GM12878 (cell line): ENCODE measurements at regions not wholly inside any gene's neighbourhood (a gene's known extent, or its start where the extent isn't known, plus 50 kb on each side); places are given as distances from the start of the nearest gene placed in this dataset.

Experiments
- ATAC-seq: fragments of 200-7000 bp; cut with Tn5 transposase; 3 replicates; pipeline ENCODE4 v1.9.1; 2020; ENCODE audit warnings: mild to moderate bottlenecking, moderate library complexity
- BruUV-seq: library from RNA; stranded (reverse); fragments of 400-500 nt; replicated peaks from 2 replicates; lab custom pipeline; 2021; lab: Mats Ljungman, UMichigan
- CTCF ChIA-PET: fragments of 300-600 bp; sonication (Branson Sonifier 250); formaldehyde crosslinking; extraction: SDS; loops from one replicate; lab custom pipeline; 2021; ENCODE audit warnings: inconsistent platforms; lab: Yijun Ruan, JAX
- POLR2A ChIA-PET: fragments of 350-600 bp; formaldehyde crosslinking; extraction: SDS; loops from one replicate; lab custom pipeline; 2021; ENCODE audit warnings: inconsistent platforms; lab: Charles Lee
- RAD21 ChIA-PET: fragments of 300-600 bp; sonication (Branson Sonifier 250); formaldehyde crosslinking; loops from one replicate; lab custom pipeline; 2023; ENCODE audit warnings: antibody characterized with exemption; ENCODE audit not compliant: unreplicated experiment; lab: Charles Lee
- SMC1A ChIA-PET: fragments of 300-600 bp; sonication (Branson Sonifier 250); formaldehyde crosslinking; loops from one replicate; lab custom pipeline; 2023; ENCODE audit not compliant: unreplicated experiment, uncharacterized antibody; lab: Charles Lee
- DNase-seq: peaks from one replicate; pipeline ENCODE4 v3.0.0-alpha.2; 2011; ENCODE audit warnings: low read depth, low spot score
- FAIRE-seq: peaks from 3 replicates; lab custom pipeline; 2011; peaks lifted over from hg19 to GRCh38; lab: Jason Lieb, UNC
- H2AFZ ChIP-seq: 2 replicates; pipeline ENCODE4 v1.6.0; 2011; ENCODE audit warnings: low read depth, low read length, control low read depth; ENCODE audit not compliant: control insufficient read depth
- H3K27ac ChIP-seq: 2 replicates; pipeline ENCODE4 v1.5.1; 2011; ENCODE audit warnings: control low read depth; ENCODE audit not compliant: control insufficient read depth, insufficient read depth
- H3K27me3 ChIP-seq, 2 experiments: replicated peaks in 1 of 2; 2 replicates each; pipeline versions ENCODE4 v1.6.0 to v1.6.1; 2011; ENCODE audit warnings: low read length in 1 of 2; ENCODE audit not compliant: control insufficient read depth in 2 of 2, insufficient read depth in 2 of 2
- H3K36me3 ChIP-seq, 2 experiments: 2 replicates each; pipeline ENCODE4 v1.5.1; 2011; ENCODE audit warnings: low read length in 1 of 2; ENCODE audit not compliant: control insufficient read depth in 2 of 2, insufficient read depth in 2 of 2
- H3K4me1 ChIP-seq: 2 replicates; pipeline ENCODE4 v1.6.1; 2011; ENCODE audit warnings: mild to moderate bottlenecking, low read length, moderate library complexity, mixed read lengths; ENCODE audit not compliant: control insufficient read depth, insufficient read depth
- H3K4me2 ChIP-seq: 2 replicates; pipeline ENCODE4 v1.6.0; 2011; ENCODE audit warnings: control low read depth; ENCODE audit not compliant: control insufficient read depth, insufficient read depth
- H3K4me3 ChIP-seq: fragments of 200-600 bp; sonication (generic); 2 replicates; pipeline ENCODE4 v1.5.1; 2016
- H3K79me2 ChIP-seq: 2 replicates; pipeline ENCODE4 v1.6.0; 2011; ENCODE audit warnings: low read length; ENCODE audit not compliant: control insufficient read depth, insufficient read depth
- H3K9ac ChIP-seq: 2 replicates; pipeline ENCODE4 v1.8.0; 2011; ENCODE audit warnings: low read length, control low read depth, mixed read lengths; ENCODE audit not compliant: control insufficient read depth, insufficient read depth
- H3K9me3 ChIP-seq: replicated peaks from 3 replicates; pipeline ENCODE4 v1.5.1; 2011; ENCODE audit warnings: mild to moderate bottlenecking, low read length; ENCODE audit not compliant: control insufficient read depth, insufficient read depth
- H4K20me1 ChIP-seq: 2 replicates; pipeline ENCODE4 v1.6.0; 2011; ENCODE audit not compliant: control insufficient read depth, insufficient read depth
- BCL11A ChIP-seq: IDR thresholded peaks from 2 replicates; pipeline ENCODE4 v1.6.1; 2011; ENCODE audit warnings: low read depth, low read length
- IRF4 ChIP-seq: IDR thresholded peaks from 2 replicates; pipeline ENCODE4 v1.6.1; 2011; ENCODE audit warnings: low read depth, low read length
- JUNB ChIP-seq: IDR thresholded peaks from 2 replicates; pipeline ENCODE4 v1.6.1; 2016; ENCODE audit warnings: antibody characterized with exemption, mild to moderate bottlenecking
- PML ChIP-seq: IDR thresholded peaks from 2 replicates; pipeline ENCODE4 v1.6.1; 2012; ENCODE audit warnings: low read length, inconsistent platforms
- RUNX3 ChIP-seq: IDR thresholded peaks from 2 replicates; pipeline ENCODE4 v1.6.1; 2012; ENCODE audit warnings: low read length, inconsistent platforms
- SUZ12 ChIP-seq: fragments of 200-600 bp; sonication (generic); IDR thresholded peaks from one replicate; pipeline ENCODE4 v1.6.1; 2018; ENCODE audit warnings: antibody characterized with exemption, mild to moderate bottlenecking; ENCODE audit not compliant: unreplicated experiment
- TAF1 ChIP-seq: IDR thresholded peaks from 2 replicates; pipeline ENCODE4 v1.6.1; 2011; ENCODE audit warnings: mild to moderate bottlenecking, low read depth, low read length, borderline replicate concordance
- YY1 ChIP-seq: IDR thresholded peaks from 2 replicates; pipeline ENCODE4 v1.6.1; 2011; ENCODE audit warnings: low read depth, mild to moderate bottlenecking, low read length
- ZBTB11 ChIP-seq: fragments of 450-650 bp; formaldehyde crosslinking; IDR thresholded peaks from 2 replicates; pipeline ENCODE4 v1.5.0; 2022; ENCODE audit warnings: mild to moderate bottlenecking, missing genetic modification characterization
- in situ Hi-C: fragments of 300-500 bp; cut with MboI; formaldehyde crosslinking; loops from 9 replicates; pipeline ENCODE4 v1.14.3; 2018; ENCODE audit warnings: mixed read lengths
- intact Hi-C: fragments of 100-400 bp; cut with micrococcal nuclease; formaldehyde crosslinking; loops from one replicate; pipeline ENCODE4 v1.14.2; 2022; ENCODE audit not compliant: unreplicated experiment

GRCh38 chr10:123221418-123221817, 67.2 kb downstream of the BUB3 start:
- DNase-seq: no peak
- TF ChIP-seq RUNX3 (peak; percentile 76), PML (no peak), TAF1 (no peak), IRF4 (peak; percentile 85), JUNB (peak; percentile 62), ZBTB11 (CRISPR knock-in tag) (no peak), SUZ12 (no peak), BCL11A (0 out of 2 replicates have a peak, but pooled peaks have one; percentile 22), YY1 (0 out of 2 replicates have a peak, but pooled peaks have one; percentile 14)
- Histone ChIP-seq H3K79me2 (no peaks in the 10 kb centered on the region), H3K4me3 (no peak overlapping the region), H3K9me3 (no peaks in the 10 kb centered on the region), H3K4me1 (no peaks in the 10 kb centered on the region), H3K9ac (no peak overlapping the region), H4K20me1 (no peaks in the 10 kb centered on the region), H3K36me3 (no peaks in the 10 kb centered on the region; a peak in 1 of 4 replicates), H3K27me3 (no peaks in the 10 kb centered on the region), H2AFZ (no peak overlapping the region), H3K27ac (no peak overlapping the region), H3K4me2 (no peak overlapping the region)
- no TSS peak for BruUV-seq
- POLR2A ChIA-PET: no interaction called here
- SMC1A ChIA-PET: no interaction called here
- in situ Hi-C loops: no loop called here
- ATAC-seq: no peak
- CTCF ChIA-PET: interaction anchor here (1.3 kb wide), 1 partner anchor 9 kb away, joined by 4 read pairs; no protein-coding TSS in a partner anchor
- RAD21 ChIA-PET: no interaction called here
- intact Hi-C loops: no loop called here
- FAIRE-seq: no peak
